NCI-H69 (cell line): ENCODE measurements at regions not wholly inside any gene's neighbourhood (a gene's known extent, or its start where the extent isn't known, plus 50 kb on each side); places are given as distances from the start of the nearest gene placed in this dataset.
A peak's percentile ranks its signal among the peaks of the same experiment; 100 is the strongest.

Experiments used
- DNase-seq: peaks from one replicate; lab custom pipeline; 2025; lab: John Stamatoyannopoulos, UW

DNA sequence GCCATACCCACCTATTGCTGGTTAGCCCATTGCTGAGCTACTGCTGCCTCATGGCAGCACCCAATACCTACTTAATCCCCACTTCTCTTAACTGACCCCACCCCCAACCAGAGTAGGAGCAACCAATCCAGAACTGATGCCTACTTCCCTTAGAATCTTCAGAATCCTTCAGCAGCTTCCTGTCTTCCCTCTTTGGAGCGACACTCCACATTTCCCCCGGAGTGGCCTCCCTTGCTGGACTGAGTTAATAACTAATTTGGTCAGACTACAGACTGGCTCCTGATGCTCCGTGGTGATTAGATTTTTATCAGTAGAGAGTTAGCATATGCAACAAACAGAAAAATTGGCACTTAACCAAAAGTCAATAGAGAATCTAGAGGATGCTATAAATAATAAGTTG is 51.2 kb upstream of the UBR2 start:
- DNase-seq: peak; percentile 35

GRCh38 chr6:42511803-42512422 is 51.9 kb upstream of the UBR2 start:
- DNase-seq: no peak

GRCh38 chr6:42510795-42511194 is 53.0 kb upstream of the UBR2 start:
- DNase-seq: no peak

- DNase-seq: no peak
These were observed 54.1 kb upstream of the UBR2 start for GRCh38 chr6:42509765-42510164.

DNA sequence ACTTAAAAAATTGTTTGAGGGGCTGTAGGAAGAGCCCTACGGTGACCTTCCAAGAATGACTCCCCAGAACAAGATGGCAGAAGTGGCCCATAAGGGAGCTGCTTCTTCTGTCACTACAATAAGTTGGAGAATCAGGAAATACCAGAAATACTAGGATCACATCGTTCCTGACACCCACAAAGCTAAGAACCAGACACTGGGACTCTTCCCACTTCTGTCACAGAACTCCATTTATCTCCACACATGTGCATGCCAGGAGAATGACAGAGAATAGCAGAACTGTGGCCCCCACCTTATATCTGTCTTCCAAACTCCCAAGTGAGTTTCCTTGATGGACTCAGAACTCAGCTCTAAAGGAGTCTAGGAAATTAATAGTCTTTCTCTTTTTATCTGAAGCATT is 54.6 kb upstream of the UBR2 start:
- no peak for DNase-seq

DNA sequence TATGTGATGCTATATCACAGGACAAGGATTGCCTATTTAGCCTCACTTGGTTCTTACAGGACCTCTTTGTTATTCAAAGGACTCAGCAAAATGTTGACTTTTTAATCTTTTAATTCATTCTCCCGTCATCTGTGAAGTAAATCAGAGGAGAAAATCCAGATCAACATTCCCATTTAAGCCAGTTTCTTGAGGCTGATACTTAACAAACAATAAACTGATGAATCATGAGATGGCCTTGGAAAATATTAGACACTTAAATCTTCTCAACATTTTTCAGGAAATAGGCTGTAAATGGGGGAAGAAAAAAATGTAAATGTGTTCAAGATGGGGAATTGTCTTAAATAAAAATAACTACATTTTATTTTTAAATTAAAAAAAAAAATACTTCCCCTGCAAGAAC is 55.9 kb upstream of the UBR2 start:
- DNase-seq: no peak

DNA sequence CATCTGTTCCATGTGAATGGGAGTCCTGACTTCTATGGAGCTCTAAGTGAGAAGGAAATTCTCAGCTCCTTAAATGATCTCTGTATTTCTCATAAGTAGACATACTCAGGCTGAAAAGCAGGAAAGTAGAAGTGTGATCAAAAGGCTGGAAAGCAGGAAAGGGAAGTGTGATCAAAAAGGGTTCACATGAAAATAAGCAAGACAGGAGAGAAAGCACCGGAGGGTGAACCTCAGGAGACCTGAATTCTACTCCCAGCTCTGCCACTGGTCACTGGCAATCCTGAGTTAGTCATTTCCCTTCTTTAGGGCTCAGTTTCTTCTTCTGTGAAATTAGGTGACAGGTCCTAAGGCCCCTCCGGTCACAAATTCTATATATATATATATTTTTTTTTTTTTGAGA is 55.5 kb upstream of the TRERF1 start:
- no peak for DNase-seq

GRCh38 chr6:42506070-42506469 is 54.3 kb upstream of the TRERF1 start:
- DNase-seq: no peak

GRCh38 chr6:42505385-42505718 is 53.6 kb upstream of the TRERF1 start:
- DNase-seq: no peak

- no peak for DNase-seq
These were observed 52.2 kb upstream of the TRERF1 start for GRCh38 chr6:42503894-42504293.

GRCh38 chr6:42502990-42503389 is 51.3 kb upstream of the TRERF1 start:
- DNase-seq: no peak

- no peak for DNase-seq
These were observed 50.4 kb upstream of the TRERF1 start for GRCh38 chr6:42502127-42502526.
